GM19468 (cell line): ENCODE measurements at regions not wholly inside any gene's neighbourhood (a gene's known extent, or its start where the extent isn't known, plus 50 kb on each side); places are given as distances from the start of the nearest gene placed in this dataset.
"Not testable (repeated sequence)": the region's sequence is repeated elsewhere in the genome, so short reads cannot be mapped to it uniquely, and the experiment has no call there.

Experiments
- ATAC-seq: cut with Tn5 transposase; IDR thresholded peaks from one replicate; pipeline ENCODE4 v1.9.1; 2021; ENCODE audit warnings: mild to moderate bottlenecking, moderate library complexity, moderate number of reproducible peaks; ENCODE audit not compliant: unreplicated experiment; ENCODE audit errors: extremely low read depth

DNA sequence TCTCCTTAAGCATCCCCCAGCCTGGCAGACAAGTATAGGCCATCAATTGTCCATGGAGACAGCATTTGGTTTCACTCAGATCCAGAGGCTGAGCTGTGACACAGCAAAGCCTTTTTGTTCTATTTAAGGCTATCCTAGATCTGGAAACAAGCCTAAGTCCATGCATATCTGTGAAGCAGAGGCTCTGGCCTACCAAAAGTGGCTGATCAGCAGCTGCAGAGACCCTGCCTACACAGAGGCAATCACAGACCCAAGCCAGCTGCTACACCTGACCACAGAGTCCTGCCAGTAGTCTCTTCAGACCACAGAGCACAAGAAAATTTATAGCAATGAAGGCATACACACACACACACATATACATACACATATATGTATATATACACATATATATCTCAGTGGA, 501.7 kb upstream of the ARPP21 start:
- no peak for ATAC-seq

DNA sequence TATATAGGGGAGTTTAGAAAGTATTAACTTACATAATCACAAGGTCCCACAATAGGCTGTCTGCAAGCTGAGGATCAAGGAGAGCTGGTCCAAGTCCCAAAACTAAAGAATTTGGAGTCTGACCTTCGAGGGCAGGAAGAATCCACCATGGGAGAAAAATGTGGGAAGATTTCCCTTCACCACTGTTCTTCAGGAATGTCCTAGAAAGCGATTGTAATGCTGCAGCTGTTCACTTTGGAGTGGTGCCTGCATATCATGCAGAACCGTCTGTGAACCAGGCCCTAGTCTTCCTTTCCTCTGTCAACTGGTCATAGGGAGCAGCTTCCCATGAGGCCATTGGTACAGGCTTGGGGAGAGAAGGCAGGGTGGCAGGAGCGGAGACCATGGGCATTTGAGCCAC, 497.9 kb upstream of the ARPP21 start:
- no peak for ATAC-seq

DNA sequence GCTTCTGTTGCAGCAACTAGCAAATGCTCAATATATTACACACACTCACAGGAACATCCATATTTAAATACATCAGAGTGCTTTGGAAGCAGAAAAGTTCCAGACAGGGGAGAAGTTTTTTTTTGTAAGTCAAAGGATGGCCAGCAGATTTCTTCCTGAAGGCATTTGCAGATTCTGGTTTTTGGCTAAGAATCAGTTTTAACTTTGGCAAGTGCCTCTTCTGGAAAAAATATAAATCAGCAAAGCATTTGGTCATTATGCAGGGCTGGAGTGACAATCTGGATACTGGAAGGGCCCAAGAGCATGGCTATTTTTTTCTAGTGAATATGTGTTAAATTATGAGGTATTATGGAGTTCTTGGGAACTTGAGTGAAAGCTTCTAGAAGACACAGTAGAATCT, 495.3 kb upstream of the ARPP21 start:
- no peak for ATAC-seq

DNA sequence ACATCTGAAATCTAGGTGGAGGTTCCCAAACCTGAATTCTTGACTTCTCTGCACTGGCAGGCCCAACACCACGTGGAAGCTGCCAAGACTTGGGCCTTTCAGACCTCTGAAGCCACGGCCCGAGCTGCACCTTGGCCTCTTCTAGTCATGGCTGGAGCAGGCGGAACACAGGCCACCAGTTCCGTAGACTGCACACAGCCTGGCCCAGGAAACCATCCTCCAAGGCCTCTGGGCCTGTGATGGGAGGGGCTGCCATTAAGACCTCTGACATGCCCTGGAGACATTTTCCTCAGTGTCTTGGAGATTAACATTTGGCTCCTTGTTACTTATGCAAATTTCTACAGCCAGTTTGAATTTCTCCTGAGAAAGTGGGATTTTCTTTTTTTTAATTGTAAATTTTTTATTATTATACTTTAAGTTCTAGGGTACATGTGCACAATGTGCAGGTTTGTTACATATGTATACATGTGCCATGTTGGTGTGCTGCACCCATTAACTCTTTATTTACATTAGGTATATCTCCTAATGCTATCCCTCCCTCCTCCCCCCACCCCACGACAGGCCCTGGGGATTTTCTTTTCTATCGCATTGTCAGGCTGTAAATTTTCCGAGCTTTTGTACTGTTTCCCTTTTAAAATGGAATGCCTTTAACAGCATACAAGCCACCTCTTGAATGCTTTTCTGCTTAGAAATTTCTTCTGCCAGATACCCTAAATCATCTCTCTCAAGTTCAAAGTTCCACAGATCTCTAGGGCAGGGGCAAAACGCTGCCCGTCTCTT, 492.9 kb upstream of the ARPP21 start:
- not testable (repeated sequence) for ATAC-seq

DNA sequence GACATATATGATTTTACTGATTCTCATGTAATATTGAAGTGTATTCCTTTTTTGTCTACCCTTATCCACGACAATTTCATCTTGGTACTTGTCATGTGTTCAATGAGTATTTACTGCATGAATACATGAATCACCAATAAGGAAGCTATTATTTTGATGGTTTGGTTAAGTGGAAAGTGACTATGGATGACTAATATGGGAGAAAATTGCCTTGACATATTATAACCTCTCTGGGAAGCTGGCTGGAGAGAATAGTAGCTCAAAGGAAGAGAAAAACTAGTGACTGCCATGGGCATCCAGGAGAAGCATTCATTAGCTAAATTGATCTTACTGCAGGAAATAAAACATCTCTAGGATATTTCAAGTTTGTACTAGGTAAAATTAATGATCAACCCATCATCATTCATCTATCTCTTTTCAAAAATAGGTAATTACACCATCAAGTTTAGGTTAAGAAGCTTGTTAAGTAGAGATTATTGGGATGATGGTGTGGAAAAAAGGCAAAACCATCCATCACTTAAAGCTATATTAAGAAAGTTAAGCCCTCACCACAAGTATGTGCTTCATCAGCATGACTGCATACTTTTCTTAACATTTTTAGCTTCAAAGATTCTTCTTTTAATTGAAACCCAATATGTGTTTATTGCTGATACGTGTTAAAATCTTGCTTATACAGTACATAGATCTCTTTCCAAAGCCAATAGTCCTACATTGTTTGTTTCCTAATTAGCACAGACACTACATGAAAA, 455.2 kb upstream of the ARPP21 start:
- ATAC-seq = no peak

DNA sequence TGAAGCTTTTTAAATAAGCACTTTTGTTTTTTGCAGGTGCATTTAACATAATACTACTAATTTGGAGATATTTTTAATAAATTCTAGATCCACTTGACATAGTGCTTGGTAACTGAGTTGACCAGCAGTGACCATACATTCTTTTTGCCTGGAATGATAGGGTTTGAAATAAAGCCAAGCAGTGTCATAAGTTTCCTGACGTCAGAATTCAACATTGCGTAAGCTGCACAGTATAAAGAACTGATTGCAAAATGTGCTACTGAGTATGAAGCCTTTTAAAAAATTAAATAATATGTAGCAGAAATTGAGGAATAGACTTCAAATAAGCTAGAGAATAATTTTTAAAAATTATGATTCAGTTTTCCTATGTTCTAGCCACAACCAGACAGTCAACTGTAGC, 454.6 kb upstream of the ARPP21 start:
- no peak for ATAC-seq

DNA sequence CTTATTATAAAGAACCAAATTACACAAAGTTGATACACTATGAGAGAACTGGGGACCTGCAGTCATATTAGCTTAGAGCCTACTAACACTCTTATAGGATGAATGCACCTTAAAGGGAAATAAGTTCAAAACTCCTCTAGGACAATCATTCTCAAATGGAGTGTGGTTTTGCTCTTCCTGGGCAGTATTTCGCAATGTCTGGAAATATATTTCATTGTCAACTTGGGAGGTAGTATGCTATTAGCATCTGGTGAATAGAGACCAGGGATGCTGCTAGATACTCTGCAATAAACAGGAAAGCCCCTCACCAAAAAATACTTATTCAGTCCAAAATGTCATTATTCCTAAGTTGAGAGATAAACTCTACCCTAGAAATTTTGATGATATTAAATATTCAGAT, 451.4 kb upstream of the ARPP21 start:
- no peak for ATAC-seq

DNA sequence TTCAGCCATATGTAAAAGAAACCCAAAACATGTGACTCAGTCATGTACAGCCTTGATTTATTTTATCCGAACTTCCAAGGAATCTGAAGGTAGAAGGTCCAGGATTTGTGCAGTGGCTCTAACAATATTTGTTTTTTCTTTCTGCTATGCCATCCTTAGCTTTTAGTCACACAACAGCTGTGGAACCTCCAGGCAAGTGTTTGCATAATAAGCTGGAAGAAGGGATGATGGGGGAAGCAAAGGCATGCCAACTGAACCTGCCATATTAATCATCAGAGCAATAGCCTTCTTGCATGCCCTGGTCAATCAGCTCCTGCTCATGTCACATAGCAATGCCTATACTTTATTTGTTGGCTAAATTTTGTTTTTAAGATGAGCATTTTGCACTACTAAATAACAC, 444.7 kb upstream of the ARPP21 start:
- ATAC-seq = no peak

DNA sequence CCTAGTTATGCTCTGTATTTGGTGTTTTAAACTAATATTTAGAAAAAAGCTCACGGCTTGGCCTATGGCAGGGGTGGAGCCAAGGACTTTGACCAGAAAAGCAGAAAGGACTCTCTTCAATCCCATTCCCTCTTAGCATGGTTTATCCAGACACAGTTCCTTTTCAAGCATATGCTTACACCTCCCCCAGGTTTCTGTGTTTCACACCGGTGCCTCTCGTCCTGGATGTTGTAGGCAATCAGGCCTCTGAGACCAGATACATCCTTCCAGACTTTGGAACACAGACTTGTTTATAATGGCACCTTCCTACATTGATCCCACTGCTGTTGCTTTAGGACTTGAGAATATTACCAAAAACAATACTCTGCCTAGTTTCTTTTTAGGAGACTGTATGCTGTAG, 440.5 kb upstream of the ARPP21 start:
- ATAC-seq = no peak

DNA sequence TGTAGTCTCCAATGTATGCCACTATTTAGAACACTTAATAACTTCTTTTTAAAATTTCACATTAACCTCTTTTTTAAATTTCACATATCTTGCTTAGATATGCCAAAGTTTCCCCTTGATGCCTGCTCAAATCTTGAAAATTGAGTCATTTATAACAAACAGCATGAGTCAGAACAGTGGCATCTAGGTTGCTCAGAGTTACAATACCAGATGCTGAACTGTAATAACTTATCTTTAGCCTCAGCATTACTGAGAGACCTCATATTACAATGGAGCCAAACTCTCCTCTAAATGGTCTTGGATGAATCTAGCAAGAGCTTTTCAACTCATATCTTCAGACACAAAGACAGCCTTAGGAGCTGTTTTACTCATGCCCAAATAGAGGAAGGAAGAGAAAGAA, 439.3 kb upstream of the ARPP21 start:
- no peak for ATAC-seq

DNA sequence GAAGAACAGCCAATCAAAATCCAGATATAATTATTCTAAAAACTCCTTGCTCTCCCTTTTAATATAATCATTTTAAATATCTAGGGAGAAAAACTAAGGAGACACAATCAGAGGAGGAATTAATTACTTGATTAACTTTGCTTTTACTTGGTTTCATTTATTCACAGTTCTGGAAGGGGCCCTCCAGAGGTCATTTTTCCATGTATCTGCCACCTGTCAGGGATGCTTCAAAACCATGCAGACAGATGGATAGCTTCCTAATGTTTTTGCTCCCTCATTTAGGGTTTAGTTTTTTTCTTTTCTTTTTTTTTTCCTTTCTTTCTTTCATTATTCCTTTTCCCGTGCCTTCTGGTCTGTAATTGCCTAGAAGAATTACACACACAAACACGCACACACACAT, 438.1 kb upstream of the ARPP21 start:
- no peak for ATAC-seq

DNA sequence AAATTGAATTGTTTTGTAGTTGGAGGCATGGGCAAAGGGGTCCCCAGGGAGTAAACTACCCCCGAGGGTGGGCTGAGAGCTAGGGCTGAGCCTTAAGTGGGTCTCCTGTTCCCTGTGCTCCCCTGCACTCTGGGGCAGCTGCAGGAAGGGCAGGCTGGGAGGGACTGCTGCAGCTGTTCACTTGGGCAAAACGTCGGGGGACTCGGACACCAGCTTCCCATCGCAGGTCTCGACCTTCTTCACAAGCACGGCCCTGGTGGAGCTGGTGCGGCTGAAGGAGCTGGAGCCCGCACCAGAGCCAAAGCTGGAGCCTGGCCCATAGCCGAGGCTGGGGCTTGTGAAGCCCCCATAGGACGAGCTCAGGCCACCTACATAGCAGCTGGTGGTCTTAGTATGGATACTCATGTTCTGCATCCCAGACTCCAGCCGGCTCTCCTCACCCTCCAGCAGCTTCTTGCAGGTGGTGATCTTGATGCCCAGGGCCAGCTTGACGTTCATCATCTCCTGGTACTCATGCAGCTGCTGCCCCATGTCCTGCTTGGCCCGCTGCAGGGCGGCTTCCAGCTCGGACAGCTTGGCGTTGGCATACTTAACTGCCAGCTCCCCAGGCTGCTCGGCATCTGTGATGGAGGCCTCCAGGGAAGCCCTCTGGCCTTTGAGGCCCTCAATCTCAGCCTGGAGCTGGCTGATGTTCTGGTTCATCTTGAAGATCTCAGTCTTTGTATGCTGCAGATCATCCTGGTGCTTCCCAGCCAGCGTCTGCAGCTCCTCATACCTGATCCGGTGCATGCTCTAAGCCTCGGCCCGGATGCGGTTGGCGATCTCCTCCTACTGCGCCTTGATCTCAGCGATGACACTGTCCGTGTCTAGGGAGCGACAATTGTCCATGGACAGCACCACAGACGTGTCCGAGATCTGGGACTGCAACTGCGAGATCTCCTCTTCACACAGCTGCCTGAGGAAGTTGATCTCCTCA, 423.5 kb upstream of the ARPP21 start:
- no peak for ATAC-seq

DNA sequence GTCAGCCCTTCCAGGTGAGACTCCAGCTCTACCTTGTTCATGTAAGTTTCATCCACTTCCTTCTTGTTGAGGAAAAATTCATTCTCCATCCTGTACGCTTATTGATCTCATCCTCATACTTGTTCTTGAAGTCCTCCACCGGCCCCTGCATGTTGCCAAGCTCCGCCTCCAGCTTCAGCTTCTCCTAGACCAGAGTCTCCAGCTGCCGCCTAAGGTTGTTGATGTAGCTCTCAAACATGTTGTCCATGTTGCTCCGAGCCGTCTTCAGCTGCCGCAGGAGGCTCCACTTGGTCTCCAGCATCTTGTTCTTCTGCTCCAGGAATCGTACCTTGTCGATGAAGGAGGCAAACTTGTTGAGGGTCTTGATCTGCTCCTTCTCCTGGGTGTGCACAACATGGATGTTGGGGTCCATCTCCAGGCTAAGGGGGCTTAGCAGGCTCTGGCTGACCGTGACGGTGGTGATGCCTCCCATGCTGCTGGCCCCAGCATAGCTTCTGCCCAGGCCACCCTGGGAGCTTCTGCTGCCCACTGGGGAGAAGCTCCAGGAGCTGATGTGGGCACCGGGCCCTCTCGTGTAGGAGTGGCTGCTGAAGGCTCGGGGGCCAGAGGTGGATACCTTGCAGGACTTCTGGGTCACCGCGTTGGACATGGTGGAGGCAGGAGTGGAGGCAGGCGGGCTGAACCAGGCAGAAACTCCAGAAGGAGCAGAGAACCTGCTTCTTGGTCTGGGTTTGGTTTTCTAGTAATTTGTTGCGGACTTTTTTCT, 422.6 kb upstream of the ARPP21 start:
- no peak for ATAC-seq

DNA sequence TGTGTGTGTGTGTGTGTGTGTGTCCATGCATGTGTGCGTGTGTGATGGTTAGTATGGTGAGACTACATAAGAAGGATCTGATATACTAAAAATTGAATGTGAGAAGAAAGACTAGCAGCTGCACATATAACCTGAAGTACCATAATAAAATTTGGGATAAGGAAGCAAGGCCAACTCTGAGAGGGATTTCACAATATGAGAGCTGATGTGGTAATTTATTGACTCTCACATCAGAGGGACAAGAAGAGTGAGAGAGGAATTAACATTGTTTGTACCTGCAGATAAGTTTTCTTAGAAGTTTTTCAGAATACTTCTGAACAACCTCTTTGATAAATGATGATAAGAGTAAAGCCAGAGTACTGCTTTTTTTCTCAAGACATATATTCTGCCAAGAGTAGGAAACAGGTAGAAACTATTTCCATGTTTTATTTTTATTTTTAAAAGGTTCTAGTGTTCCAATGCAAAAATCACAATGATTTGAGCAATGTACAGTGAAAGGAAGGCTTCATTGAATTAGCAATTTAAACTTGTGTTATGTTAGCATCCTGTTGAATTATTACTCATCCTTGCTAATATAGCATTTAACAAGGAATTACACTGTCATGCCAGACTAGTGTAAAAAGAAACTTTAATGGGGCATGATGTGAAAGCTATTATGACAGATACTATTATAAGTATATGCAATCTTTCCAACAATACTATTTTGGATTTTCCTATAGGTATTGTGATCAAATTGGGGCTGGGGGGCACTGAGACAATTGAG, 415.5 kb upstream of the ARPP21 start:
- no peak for ATAC-seq

DNA sequence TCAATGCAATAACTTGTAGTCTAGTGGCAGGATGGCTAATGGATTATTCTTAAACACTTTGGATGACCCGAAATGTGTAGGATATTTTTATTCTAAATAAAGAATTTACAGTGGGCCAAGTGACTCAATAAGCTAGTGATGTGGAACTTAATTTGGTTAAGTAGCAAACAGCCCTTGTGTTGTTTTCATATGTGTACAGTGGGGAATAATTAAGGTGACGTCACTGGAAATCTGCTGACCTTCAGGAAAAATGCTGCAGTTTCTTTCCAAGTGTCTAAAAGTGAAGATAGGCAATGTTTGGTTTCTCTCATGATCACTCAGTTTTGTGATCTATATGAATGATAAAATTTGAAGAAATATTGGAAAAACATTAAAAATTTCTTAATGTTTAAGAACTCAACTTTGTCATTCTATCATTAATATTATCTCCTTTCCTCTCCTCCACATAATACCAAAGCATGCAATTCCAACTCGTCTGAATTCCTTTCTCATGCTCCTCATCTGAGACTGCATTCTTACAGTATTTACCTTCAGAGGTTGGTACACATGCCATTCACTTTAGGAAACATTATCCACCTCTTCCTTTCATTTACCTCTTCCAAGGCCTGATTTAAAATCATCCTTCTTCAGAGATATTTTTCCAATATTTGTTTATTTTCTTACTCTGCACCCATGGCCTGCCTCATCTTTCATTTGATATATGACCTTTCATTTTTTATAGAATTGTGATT, 414.6 kb upstream of the ARPP21 start:
- ATAC-seq = no peak

DNA sequence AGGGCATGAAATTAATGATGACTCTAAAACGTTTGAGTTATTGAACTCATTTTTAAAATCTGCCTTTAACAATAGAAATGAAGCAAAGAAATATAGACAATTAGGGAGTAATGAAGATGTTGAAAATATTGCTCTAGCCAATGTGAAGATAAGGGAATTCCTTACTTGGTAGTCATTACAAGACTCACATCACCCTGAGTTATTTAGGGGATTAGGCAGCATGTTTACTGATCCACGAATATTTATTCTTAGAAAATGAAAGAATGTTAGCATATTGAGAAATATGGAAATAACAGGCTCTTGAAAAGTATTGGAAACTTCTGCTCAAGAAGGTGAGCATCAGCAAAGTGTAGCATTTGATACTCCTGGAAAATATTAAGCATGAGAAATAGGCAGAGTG, 398.1 kb upstream of the ARPP21 start:
- no peak for ATAC-seq

DNA sequence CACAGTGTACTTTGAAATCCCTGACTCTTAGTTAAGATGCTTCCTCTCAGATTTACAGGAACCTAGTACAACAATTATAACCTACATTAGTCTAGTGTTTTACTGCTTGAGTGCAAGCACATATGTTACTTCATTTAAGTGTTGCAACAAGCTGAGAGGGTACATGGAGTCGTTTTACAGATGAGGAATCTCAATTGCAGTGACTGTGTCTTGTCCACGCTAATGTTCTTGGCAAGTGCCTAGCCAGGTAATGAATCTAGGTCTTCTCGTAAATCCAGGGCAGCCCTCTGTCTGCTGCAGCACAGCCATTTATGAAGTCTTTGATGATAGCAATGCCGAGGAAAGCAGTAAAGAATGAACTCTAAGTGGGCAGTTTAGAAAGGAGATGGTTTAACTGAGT, 384.4 kb upstream of the ARPP21 start:
- ATAC-seq = no peak

DNA sequence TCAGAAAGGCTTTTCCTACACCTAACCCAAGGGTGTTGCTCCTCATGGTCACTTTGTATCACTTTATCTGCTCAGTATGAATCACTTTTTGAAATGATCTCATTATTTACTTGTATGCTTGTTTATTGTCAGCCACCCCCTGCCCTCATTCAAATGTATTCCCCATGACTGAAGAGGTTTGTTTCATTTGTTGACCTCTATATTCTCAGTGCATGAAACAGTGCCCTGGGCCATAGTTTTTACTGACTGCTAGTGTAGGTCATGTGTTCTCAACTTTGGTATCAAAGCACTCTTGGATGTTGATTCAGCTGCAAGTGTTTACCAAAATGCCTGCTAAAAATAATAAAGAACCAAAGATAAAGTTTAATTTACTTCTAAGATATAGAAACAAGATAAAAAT, 381.7 kb upstream of the ARPP21 start:
- ATAC-seq = no peak

DNA sequence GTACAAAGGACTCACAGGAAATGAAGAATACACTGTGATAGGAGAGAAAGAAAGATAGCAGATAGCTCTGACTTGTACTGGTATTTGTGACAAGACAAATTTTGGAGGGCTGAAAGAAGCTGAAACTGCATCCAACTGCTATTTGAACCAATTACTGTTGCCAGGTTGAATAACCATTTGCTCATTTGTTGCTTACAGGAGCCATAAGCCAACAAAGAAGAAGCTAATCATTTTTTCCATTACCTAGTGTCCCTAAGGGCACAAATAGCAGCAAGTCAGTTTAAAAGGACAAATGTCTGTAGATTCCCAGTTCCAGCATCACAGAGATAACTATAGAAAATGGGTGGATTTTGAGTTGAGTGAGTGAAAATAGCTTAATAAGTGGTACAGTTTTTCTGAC, 376.9 kb upstream of the ARPP21 start:
- no peak for ATAC-seq
